NCI-H524 (cell line): ENCODE measurements at regions not wholly inside any gene's neighbourhood (a gene's known extent, or its start where the extent isn't known, plus 50 kb on each side); places are given as distances from the start of the nearest gene placed in this dataset.
"Not testable (repeated sequence)": the region's sequence is repeated elsewhere in the genome, so short reads cannot be mapped to it uniquely, and the experiment has no call there.

ENCODE experiments used
- DNase-seq, 2 experiments: peaks; one replicate each; lab custom pipeline; 2025; lab: John Stamatoyannopoulos, UW

- no peak for DNase-seq
Measured at GRCh38 chr10:131363416-131363815, 51.9 kb upstream of the TCERG1L start.

- no peak for DNase-seq
Measured at GRCh38 chr10:131371571-131371970, 60.0 kb upstream of the TCERG1L start.

- DNase-seq = no peak
Measured at GRCh38 chr10:131381576-131381975, 70.1 kb upstream of the TCERG1L start.

- not testable (repeated sequence) for DNase-seq
Measured at GRCh38 chr10:131385161-131385872, 73.8 kb upstream of the TCERG1L start.

GRCh38 chr10:131387018-131387529 is 75.6 kb upstream of the TCERG1L start:
- DNase-seq = no peak

- DNase-seq = no peak
Measured at GRCh38 chr10:131391936-131392335, 80.4 kb upstream of the TCERG1L start.

- no peak for DNase-seq
Measured at GRCh38 chr10:131396121-131397050, 84.9 kb upstream of the TCERG1L start.

- DNase-seq = no peak
Measured at GRCh38 chr10:131398166-131398565, 86.6 kb upstream of the TCERG1L start.

GRCh38 chr10:131399981-131400380 is 88.5 kb upstream of the TCERG1L start:
- DNase-seq = no peak

- no peak for DNase-seq
Measured at GRCh38 chr10:131400513-131400912, 89.0 kb upstream of the TCERG1L start.

- no peak for DNase-seq
Measured at GRCh38 chr10:131402771-131403650, 91.5 kb upstream of the TCERG1L start.

- DNase-seq = no peak
Measured at GRCh38 chr10:131403936-131404335, 92.4 kb upstream of the TCERG1L start.

- no peak for DNase-seq
Measured at GRCh38 chr10:131404886-131405285, 93.4 kb upstream of the TCERG1L start.

GRCh38 chr10:131406676-131407392 is 95.3 kb upstream of the TCERG1L start:
- no peak for DNase-seq

- DNase-seq = no peak
Measured at GRCh38 chr10:131418681-131419080, 107.2 kb upstream of the TCERG1L start.

- DNase-seq = no peak
Measured at GRCh38 chr10:131419797-131420196, 108.3 kb upstream of the TCERG1L start.

GRCh38 chr10:131420867-131421266 is 109.3 kb upstream of the TCERG1L start:
- no peak for DNase-seq

GRCh38 chr10:131421381-131421780 is 109.9 kb upstream of the TCERG1L start:
- no peak for DNase-seq

GRCh38 chr10:131422731-131423130 is 111.2 kb upstream of the TCERG1L start:
- DNase-seq = no peak

GRCh38 chr10:131424053-131424452 is 112.5 kb upstream of the TCERG1L start:
- no peak for DNase-seq

GRCh38 chr10:131424836-131425491 is 113.4 kb upstream of the TCERG1L start:
- DNase-seq = no peak
